Stomach (tissue), 8 donors: ENCODE measurements at regions not wholly inside any gene's neighbourhood (a gene's known extent, or its start where the extent isn't known, plus 50 kb on each side); places are given as distances from the start of the nearest gene placed in this dataset.

Experiments used
- DNase-seq, 2 donors: peaks; one replicate each; pipeline versions ENCODE4 v3.0.0 to v3.0.0-alpha.2; 2013 to 2019
- H3K27ac ChIP-seq, 5 donors: fragments of 200-600 bp in 4 of 5; sonication (generic) in 4 of 5; one replicate each; pipeline ENCODE4 v1.5.1; 2013 to 2019; ENCODE audit warnings: mild to moderate bottlenecking in 1 of 5, moderate library complexity in 1 of 5
- H3K27me3 ChIP-seq, 3 donors: fragments of 200-600 bp; sonication (generic); one replicate each; pipeline ENCODE4 v1.5.1; 2017 to 2019; ENCODE audit warnings: mixed run types in 1 of 3
- H3K36me3 ChIP-seq, 4 donors: fragments of 200-600 bp; sonication (generic); 1 replicate in 3 of 4; 2 replicates in 1 of 4; pipeline ENCODE4 v1.5.1; 2016 to 2019
- H3K4me1 ChIP-seq, 4 donors: fragments of 200-600 bp; sonication (generic); one replicate each; pipeline ENCODE4 v1.5.1; 2016 to 2019
- H3K4me3 ChIP-seq, 4 donors: fragments of 200-600 bp; sonication (generic) in 3 of 4; one replicate each; pipeline ENCODE4 v1.5.1; 2016 to 2019; ENCODE audit warnings: mild to moderate bottlenecking in 1 of 4
- H3K9me3 ChIP-seq, 4 donors: fragments of 200-600 bp; sonication (generic); one replicate each; pipeline ENCODE4 v1.5.1; 2016 to 2019
- EP300 ChIP-seq: sonication (generic); formaldehyde crosslinking; IDR thresholded peaks from one replicate; pipeline ENCODE4 v1.6.1; 2017; ENCODE audit warnings: antibody characterized with exemption
- POLR2A ChIP-seq, 4 donors: fragments of 450-650 bp; IDR thresholded peaks; one replicate each; pipeline ENCODE4 v1.6.1; 2016; ENCODE audit warnings: antibody characterized with exemption in 4 of 4, control low read depth in 2 of 4, mild to moderate bottlenecking in 1 of 4, moderate library complexity in 1 of 4
- POLR2AphosphoS5 ChIP-seq, 3 donors: sonication (generic); formaldehyde crosslinking; IDR thresholded peaks; one replicate each; pipeline ENCODE4 v1.6.1; 2016; ENCODE audit warnings: antibody characterized with exemption in 3 of 3
- WGBS, 5 donors: extraction: QIAGEN DNeasy Blood & Tissue Kit in 3 of 5; methylation state at CpG; one replicate each; pipeline versions ENCODE4 v1.1.5 to v1.1.7; 2013 to 2018; 5-methylcytosine and 5-hydroxymethylcytosine counted together
- intact Hi-C: fragments of 100-400 bp; cut with DNase I; formaldehyde crosslinking; loops from one replicate; pipeline ENCODE4 v1.15.1; 2023; ENCODE audit warnings: low total_unique reads
- TF ChIP-seq, protein P1 (sequence below), 7 experiments: fragments of 450-650 bp in 4 of 7; fragments of 200-600 bp in 3 of 7; sonication (generic) in 3 of 7; IDR thresholded peaks; one replicate each; pipeline ENCODE4 v1.5.1; 2016 to 2019; ENCODE audit warnings: antibody characterized with exemption in 7 of 7, control low read depth in 2 of 7, mild to moderate bottlenecking in 1 of 7
- donor health status: healthy with polysubstance abuse.
- donor health status: Bipolar disorder and iron deficiency.
- donor health status: healthy.

DNA sequence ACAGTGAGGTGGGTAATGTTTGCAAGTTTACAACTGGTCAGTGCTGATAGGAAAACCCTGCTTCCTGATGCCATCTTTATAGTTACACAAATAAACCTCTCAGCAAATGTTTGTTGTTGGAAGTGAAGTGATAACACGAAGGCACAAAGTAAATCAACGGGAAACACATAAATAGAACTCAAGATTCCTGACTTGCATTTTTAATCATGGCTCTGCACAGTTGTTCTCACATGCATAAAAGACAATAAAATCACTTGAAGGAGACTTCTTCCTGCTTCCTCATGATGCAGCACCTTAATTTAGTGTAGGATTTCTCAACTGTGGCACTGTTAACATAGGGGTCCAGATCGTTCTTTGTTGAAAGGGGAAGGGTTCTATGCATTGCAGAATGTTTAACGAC, 907.7 kb downstream of the RAB28 start:
- intact Hi-C loops, result no loop called here
- Histone ChIP-seq H3K9me3 (no peaks in the 10 kb centered on the region), H3K4me1 (no peaks in the 10 kb centered on the region), H3K27me3 (no peaks in the 10 kb centered on the region), H3K4me3 (no peak overlapping the region), H3K36me3 (no peaks in the 10 kb centered on the region), H3K27ac (no peak overlapping the region)
- 12 to 26% (median 19%) methylated on average over 4 of the region's 4 CpGs for WGBS, 5 donors
- no peak for TF ChIP-seq POLR2AphosphoS5 (IDR thresholded peaks at IDR 0.05)
- TF ChIP-seq POLR2A (IDR thresholded peaks at IDR 0.05), result no peak
- no peak for TF ChIP-seq EP300
- TF ChIP-seq, protein P1, sequence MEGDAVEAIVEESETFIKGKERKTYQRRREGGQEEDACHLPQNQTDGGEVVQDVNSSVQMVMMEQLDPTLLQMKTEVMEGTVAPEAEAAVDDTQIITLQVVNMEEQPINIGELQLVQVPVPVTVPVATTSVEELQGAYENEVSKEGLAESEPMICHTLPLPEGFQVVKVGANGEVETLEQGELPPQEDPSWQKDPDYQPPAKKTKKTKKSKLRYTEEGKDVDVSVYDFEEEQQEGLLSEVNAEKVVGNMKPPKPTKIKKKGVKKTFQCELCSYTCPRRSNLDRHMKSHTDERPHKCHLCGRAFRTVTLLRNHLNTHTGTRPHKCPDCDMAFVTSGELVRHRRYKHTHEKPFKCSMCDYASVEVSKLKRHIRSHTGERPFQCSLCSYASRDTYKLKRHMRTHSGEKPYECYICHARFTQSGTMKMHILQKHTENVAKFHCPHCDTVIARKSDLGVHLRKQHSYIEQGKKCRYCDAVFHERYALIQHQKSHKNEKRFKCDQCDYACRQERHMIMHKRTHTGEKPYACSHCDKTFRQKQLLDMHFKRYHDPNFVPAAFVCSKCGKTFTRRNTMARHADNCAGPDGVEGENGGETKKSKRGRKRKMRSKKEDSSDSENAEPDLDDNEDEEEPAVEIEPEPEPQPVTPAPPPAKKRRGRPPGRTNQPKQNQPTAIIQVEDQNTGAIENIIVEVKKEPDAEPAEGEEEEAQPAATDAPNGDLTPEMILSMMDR (IDR thresholded peaks at IDR 0.05), result no peak
- DNase-seq, result no peak

DNA sequence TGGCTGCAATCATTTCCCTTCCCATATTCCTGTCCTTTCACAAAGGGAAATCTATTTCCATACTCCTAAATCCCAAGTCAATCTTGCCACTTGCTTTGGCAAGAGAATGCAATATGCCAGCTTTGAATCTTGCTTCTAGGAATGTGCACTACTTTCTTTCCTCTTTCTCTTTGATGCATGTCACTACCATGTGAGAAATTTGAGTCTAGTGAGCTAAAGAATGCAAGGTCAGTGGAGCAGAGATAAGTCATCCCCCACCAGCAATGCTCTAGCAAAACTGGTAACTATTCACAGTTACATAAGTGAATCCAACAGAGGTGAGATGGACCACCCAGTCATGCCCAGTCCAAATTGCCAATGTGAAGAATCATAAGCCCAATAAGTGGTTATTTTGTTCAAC, 910.4 kb downstream of the RAB28 start:
- Histone ChIP-seq H3K27ac (no peak overlapping the region), H3K27me3 (no peaks in the 10 kb centered on the region), H3K4me3 (no peak overlapping the region), H3K4me1 (no peaks in the 10 kb centered on the region), H3K36me3 (no peaks in the 10 kb centered on the region), H3K9me3 (no peaks in the 10 kb centered on the region)
- TF ChIP-seq, protein P1 (IDR thresholded peaks at IDR 0.05), result no peak
- TF ChIP-seq POLR2AphosphoS5 (IDR thresholded peaks at IDR 0.05) (no peak), POLR2A (IDR thresholded peaks at IDR 0.05) (no peak), EP300 (no peak)
- intact Hi-C loops, result no loop called here
- no peak for DNase-seq

DNA sequence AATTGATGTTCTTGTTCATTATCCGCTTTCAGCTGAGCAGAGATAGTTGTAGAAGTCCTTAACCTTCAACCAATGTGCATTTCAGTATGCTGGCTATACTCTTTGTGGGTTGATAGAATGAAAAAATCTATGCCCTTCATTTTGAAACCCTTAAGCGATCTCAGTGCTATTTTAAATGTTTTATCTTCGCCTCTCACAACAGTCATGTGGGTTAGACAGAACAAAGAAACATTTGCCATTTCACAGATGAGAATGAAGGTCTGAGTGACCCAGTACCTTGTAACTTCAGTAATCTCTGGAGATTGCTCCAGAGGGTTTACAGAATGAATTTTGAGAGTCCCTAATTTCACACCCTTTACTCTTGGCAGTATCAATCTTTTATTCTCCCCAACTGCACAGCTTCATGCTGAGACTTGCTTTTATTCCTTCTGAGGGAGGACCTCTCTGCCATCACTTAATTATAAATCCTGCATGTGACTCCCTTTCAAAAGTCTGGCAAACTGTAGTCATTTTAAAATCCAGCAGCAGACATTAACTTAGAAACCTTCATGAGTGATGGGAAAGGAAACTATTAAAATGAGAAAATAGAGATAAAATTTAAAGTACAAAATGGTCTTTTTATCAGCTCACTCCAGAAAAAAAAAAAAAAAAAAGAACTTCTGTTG, 921.5 kb downstream of the RAB28 start:
- intact Hi-C loops, result no loop called here

GRCh38 chr4:12562021-12562420, 922.1 kb downstream of the RAB28 start:
- H3K27ac ChIP-seq, result no peak overlapping the region
- intact Hi-C loops, result no loop called here
- no peak overlapping the region for H3K4me3 ChIP-seq
- TF ChIP-seq POLR2AphosphoS5 (IDR thresholded peaks at IDR 0.05) (no peak), POLR2A (IDR thresholded peaks at IDR 0.05) (no peak), EP300 (no peak)
- TF ChIP-seq, protein P1 (IDR thresholded peaks at IDR 0.05), result no peak
- DNase-seq, result no peak
- H3K27me3 ChIP-seq, result no peaks in the 10 kb centered on the region
- peaks cover 0 to 3% (median 0%) of the 10 kb centered on the region in 4 donors for H3K9me3 ChIP-seq
- no peaks in the 10 kb centered on the region for H3K36me3 ChIP-seq
- H3K4me1 ChIP-seq, result no peaks in the 10 kb centered on the region

More for the DNA sequence above, 921.5 kb downstream of the RAB28 start:
- TF ChIP-seq POLR2A (IDR thresholded peaks at IDR 0.05) (no peak), POLR2AphosphoS5 (IDR thresholded peaks at IDR 0.05) (no peak), EP300 (no peak)
- TF ChIP-seq, protein P1 (IDR thresholded peaks at IDR 0.05), result no peak
- no peak for DNase-seq
- Histone ChIP-seq H3K4me3 (no peak overlapping the region), H3K9me3 (no peaks in the 10 kb centered on the region), H3K27me3 (no peaks in the 10 kb centered on the region), H3K4me1 (no peaks in the 10 kb centered on the region), H3K36me3 (no peaks in the 10 kb centered on the region), H3K27ac (no peak overlapping the region)
- WGBS, 5 donors, result 64 to 92% (median 83%) methylated on average over 3 of the region's 3 CpGs
